GM12878 (cell line): ENCODE measurements at regions not wholly inside any gene's neighbourhood (a gene's known extent, or its start where the extent isn't known, plus 50 kb on each side); places are given as distances from the start of the nearest gene placed in this dataset.

Experiments used
- ATAC-seq: fragments of 200-7000 bp; cut with Tn5 transposase; 3 replicates; pipeline ENCODE4 v1.9.1; 2020; ENCODE audit warnings: mild to moderate bottlenecking, moderate library complexity
- BruUV-seq: library from RNA; stranded (reverse); fragments of 400-500 nt; replicated peaks from 2 replicates; lab custom pipeline; 2021; lab: Mats Ljungman, UMichigan
- CTCF ChIA-PET: fragments of 300-600 bp; sonication (Branson Sonifier 250); formaldehyde crosslinking; extraction: SDS; loops from one replicate; lab custom pipeline; 2021; ENCODE audit warnings: inconsistent platforms; lab: Yijun Ruan, JAX
- POLR2A ChIA-PET: fragments of 350-600 bp; formaldehyde crosslinking; extraction: SDS; loops from one replicate; lab custom pipeline; 2021; ENCODE audit warnings: inconsistent platforms; lab: Charles Lee
- RAD21 ChIA-PET: fragments of 300-600 bp; sonication (Branson Sonifier 250); formaldehyde crosslinking; loops from one replicate; lab custom pipeline; 2023; ENCODE audit warnings: antibody characterized with exemption; ENCODE audit not compliant: unreplicated experiment; lab: Charles Lee
- SMC1A ChIA-PET: fragments of 300-600 bp; sonication (Branson Sonifier 250); formaldehyde crosslinking; loops from one replicate; lab custom pipeline; 2023; ENCODE audit not compliant: unreplicated experiment, uncharacterized antibody; lab: Charles Lee
- DNase-seq: peaks from one replicate; pipeline ENCODE4 v3.0.0-alpha.2; 2011; ENCODE audit warnings: low read depth, low spot score
- FAIRE-seq: peaks from 3 replicates; lab custom pipeline; 2011; peaks lifted over from hg19 to GRCh38; lab: Jason Lieb, UNC
- H2AFZ ChIP-seq: 2 replicates; pipeline ENCODE4 v1.6.0; 2011; ENCODE audit warnings: low read depth, low read length, control low read depth; ENCODE audit not compliant: control insufficient read depth
- H3K27ac ChIP-seq: 2 replicates; pipeline ENCODE4 v1.5.1; 2011; ENCODE audit warnings: control low read depth; ENCODE audit not compliant: control insufficient read depth, insufficient read depth
- H3K27me3 ChIP-seq, 2 experiments: replicated peaks in 1 of 2; 2 replicates each; pipeline versions ENCODE4 v1.6.0 to v1.6.1; 2011; ENCODE audit warnings: low read length in 1 of 2; ENCODE audit not compliant: control insufficient read depth in 2 of 2, insufficient read depth in 2 of 2
- H3K36me3 ChIP-seq, 2 experiments: 2 replicates each; pipeline ENCODE4 v1.5.1; 2011; ENCODE audit warnings: low read length in 1 of 2; ENCODE audit not compliant: control insufficient read depth in 2 of 2, insufficient read depth in 2 of 2
- H3K4me1 ChIP-seq: 2 replicates; pipeline ENCODE4 v1.6.1; 2011; ENCODE audit warnings: mild to moderate bottlenecking, low read length, moderate library complexity, mixed read lengths; ENCODE audit not compliant: control insufficient read depth, insufficient read depth
- H3K4me2 ChIP-seq: 2 replicates; pipeline ENCODE4 v1.6.0; 2011; ENCODE audit warnings: control low read depth; ENCODE audit not compliant: control insufficient read depth, insufficient read depth
- H3K4me3 ChIP-seq: fragments of 200-600 bp; sonication (generic); 2 replicates; pipeline ENCODE4 v1.5.1; 2016
- H3K79me2 ChIP-seq: 2 replicates; pipeline ENCODE4 v1.6.0; 2011; ENCODE audit warnings: low read length; ENCODE audit not compliant: control insufficient read depth, insufficient read depth
- H3K9ac ChIP-seq: 2 replicates; pipeline ENCODE4 v1.8.0; 2011; ENCODE audit warnings: low read length, control low read depth, mixed read lengths; ENCODE audit not compliant: control insufficient read depth, insufficient read depth
- H3K9me3 ChIP-seq: replicated peaks from 3 replicates; pipeline ENCODE4 v1.5.1; 2011; ENCODE audit warnings: mild to moderate bottlenecking, low read length; ENCODE audit not compliant: control insufficient read depth, insufficient read depth
- H4K20me1 ChIP-seq: 2 replicates; pipeline ENCODE4 v1.6.0; 2011; ENCODE audit not compliant: control insufficient read depth, insufficient read depth
- CBFB ChIP-seq: IDR thresholded peaks from 2 replicates; pipeline ENCODE4 v1.6.1; 2016; ENCODE audit warnings: antibody characterized with exemption, low read depth
- CREB1 ChIP-seq: IDR thresholded peaks from 2 replicates; pipeline ENCODE4 v1.6.1; 2012; ENCODE audit warnings: low read depth, mild to moderate bottlenecking, inconsistent platforms
- KLF5 ChIP-seq: fragments of 450-650 bp; IDR thresholded peaks from 2 replicates; pipeline ENCODE4 v1.6.1; 2014; ENCODE audit warnings: mild to moderate bottlenecking; ENCODE audit not compliant: partially characterized antibody
- MTA3 ChIP-seq: IDR thresholded peaks from 2 replicates; pipeline ENCODE4 v1.6.1; 2012; ENCODE audit warnings: low read length, inconsistent platforms, borderline replicate concordance
- NFYB ChIP-seq: IDR thresholded peaks from 2 replicates; pipeline ENCODE4 v1.6.1; 2011; ENCODE audit warnings: low read depth, mild to moderate bottlenecking, low read length, improper control_type of control experiment, moderate library complexity; ENCODE audit not compliant: insufficient read depth
- PBX3 ChIP-seq: IDR thresholded peaks from 2 replicates; pipeline ENCODE4 v1.6.1; 2011; ENCODE audit warnings: mild to moderate bottlenecking, low read depth, low read length, moderate library complexity; ENCODE audit not compliant: insufficient replicate concordance
- RBBP5 ChIP-seq: fragments of 200-600 bp; sonication (generic); conservative IDR thresholded peaks from 2 replicates; pipeline ENCODE4 v1.6.1; 2016
- RELA ChIP-seq: fragments of 450-650 bp; IDR thresholded peaks from 2 replicates; pipeline ENCODE4 v1.8.0; 2014; ENCODE audit warnings: borderline replicate concordance; ENCODE audit not compliant: partially characterized antibody
- ZBTB40 ChIP-seq: fragments of 450-650 bp; IDR thresholded peaks from 2 replicates; pipeline ENCODE4 v1.6.1; 2016; ENCODE audit warnings: mild to moderate bottlenecking, moderate library complexity, borderline replicate concordance
- ZNF24 ChIP-seq: fragments of 450-650 bp; IDR thresholded peaks from 2 replicates; pipeline ENCODE4 v1.6.1; 2017; ENCODE audit warnings: antibody characterized with exemption, mild to moderate bottlenecking
- WGBS: methylation state at CpG from one replicate; pipeline ENCODE4 v1.1.6; 2016; ENCODE audit warnings: low lambda C conversion rate; ENCODE audit not compliant: insufficient replicate concordance, insufficient coverage; ENCODE audit errors: missing lambda C conversion rate; 5-methylcytosine and 5-hydroxymethylcytosine counted together
- in situ Hi-C: fragments of 300-500 bp; cut with MboI; formaldehyde crosslinking; loops from 9 replicates; pipeline ENCODE4 v1.14.3; 2018; ENCODE audit warnings: mixed read lengths
- intact Hi-C: fragments of 100-400 bp; cut with micrococcal nuclease; formaldehyde crosslinking; loops from one replicate; pipeline ENCODE4 v1.14.2; 2022; ENCODE audit not compliant: unreplicated experiment
- TF ChIP-seq, protein P1 (sequence below): IDR thresholded peaks from 2 replicates; pipeline ENCODE4 v1.6.1; 2012; ENCODE audit warnings: low read depth, low read length, improper control_type of control experiment

GRCh38 chr10:85047170-85047834 lies 718.9 kb downstream of the CCSER2 start:
- Histone ChIP-seq H3K36me3 (no peaks in the 10 kb centered on the region), H4K20me1 (no peaks in the 10 kb centered on the region), H3K9ac (no peak overlapping the region), H3K4me3 (no peak overlapping the region), H2AFZ (no peak overlapping the region), H3K4me1 (no peaks in the 10 kb centered on the region), H3K27ac (no peak overlapping the region), H3K4me2 (no peak overlapping the region), H3K79me2 (no peaks in the 10 kb centered on the region), H3K9me3 (no peaks in the 10 kb centered on the region), H3K27me3 (no peaks in the 10 kb centered on the region)
- FAIRE-seq (no peak), DNase-seq (no peak), ATAC-seq (peak; percentile 66; the same call in 2 of the 3 replicates)
- ChIA-PET CTCF (no interaction called here), RAD21 (no interaction called here), SMC1A (no interaction called here), POLR2A (no interaction called here)
- 0% methylated on average over 5 of the region's 5 CpGs for WGBS
- intact Hi-C loops: no loop called here
- TF ChIP-seq RBBP5 (no peak), NFYB (no peak), PBX3 (no peak)
- in situ Hi-C loops: no loop called here
- BruUV-seq: no TSS peak

GRCh38 chr10:85047979-85048378 lies 719.6 kb downstream of the CCSER2 start:
- FAIRE-seq (no peak), ATAC-seq (no peak), DNase-seq (no peak)
- no peaks in the 10 kb centered on the region for H3K79me2 ChIP-seq
- no peak overlapping the region for H3K9ac ChIP-seq
- ChIA-PET CTCF (no interaction called here), SMC1A (no interaction called here), RAD21 (no interaction called here), POLR2A (no interaction called here)
- no peaks in the 10 kb centered on the region for H3K9me3 ChIP-seq
- H3K4me2 ChIP-seq: no peak overlapping the region
- no peak overlapping the region for H3K27ac ChIP-seq
- H2AFZ ChIP-seq: no peak overlapping the region
- no TSS peak for BruUV-seq
- no peaks in the 10 kb centered on the region for H3K27me3 ChIP-seq
- H3K36me3 ChIP-seq: no peaks in the 10 kb centered on the region
- in situ Hi-C loops (no loop called here), intact Hi-C loops (no loop called here)
- H3K4me1 ChIP-seq: no peaks in the 10 kb centered on the region
- H3K4me3 ChIP-seq: no peak overlapping the region
- 0% methylated on average over 1 of the region's 1 CpG for WGBS
- H4K20me1 ChIP-seq: no peaks in the 10 kb centered on the region
- no peak for TF ChIP-seq ZBTB40
- no peak for TF ChIP-seq CREB1
- no peak for TF ChIP-seq KLF5
- TF ChIP-seq RELA: no peak
- no peak for TF ChIP-seq ZNF24
- no peak for TF ChIP-seq MTA3
- TF ChIP-seq, protein P1, sequence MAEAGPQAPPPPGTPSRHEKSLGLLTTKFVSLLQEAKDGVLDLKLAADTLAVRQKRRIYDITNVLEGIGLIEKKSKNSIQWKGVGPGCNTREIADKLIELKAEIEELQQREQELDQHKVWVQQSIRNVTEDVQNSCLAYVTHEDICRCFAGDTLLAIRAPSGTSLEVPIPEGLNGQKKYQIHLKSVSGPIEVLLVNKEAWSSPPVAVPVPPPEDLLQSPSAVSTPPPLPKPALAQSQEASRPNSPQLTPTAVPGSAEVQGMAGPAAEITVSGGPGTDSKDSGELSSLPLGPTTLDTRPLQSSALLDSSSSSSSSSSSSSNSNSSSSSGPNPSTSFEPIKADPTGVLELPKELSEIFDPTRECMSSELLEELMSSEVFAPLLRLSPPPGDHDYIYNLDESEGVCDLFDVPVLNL: no peak
- no peak for TF ChIP-seq CBFB
